Left ventricle myocardium inferior (tissue), 1 donor: ENCODE measurements at regions not wholly inside any gene's neighbourhood (a gene's known extent, or its start where the extent isn't known, plus 50 kb on each side); places are given as distances from the start of the nearest gene placed in this dataset.

Experiments used
- DNase-seq: peaks from one replicate; pipeline ENCODE4 v3.0.0-alpha.2; 2020
- H3K27ac ChIP-seq: fragments of 200-600 bp; replicated peaks from 2 replicates; pipeline ENCODE4 v1.8.0; 2021
- H3K27me3 ChIP-seq: fragments of 200-600 bp; 2 replicates; pipeline ENCODE4 v1.8.0; 2021; ENCODE audit warnings: low read depth
- H3K36me3 ChIP-seq: fragments of 200-600 bp; 2 replicates; pipeline ENCODE4 v1.8.0; 2021
- H3K4me1 ChIP-seq: fragments of 200-600 bp; 2 replicates; pipeline ENCODE4 v1.8.0; 2021
- H3K4me3 ChIP-seq: fragments of 200-600 bp; 2 replicates; pipeline ENCODE4 v1.8.0; 2021; ENCODE audit warnings: mild to moderate bottlenecking, moderate library complexity
- H3K9me3 ChIP-seq: fragments of 200-600 bp; replicated peaks from 2 replicates; pipeline ENCODE4 v1.8.0; 2021
- CTCF ChIP-seq: fragments of 200-600 bp; IDR thresholded peaks from 2 replicates; pipeline ENCODE4 v1.8.0; 2021; ENCODE audit warnings: antibody characterized with exemption, mild to moderate bottlenecking, borderline replicate concordance
- intact Hi-C: fragments of 100-400 bp; cut with micrococcal nuclease; formaldehyde crosslinking; loops from one replicate; pipeline ENCODE4 v1.11.0; 2022
- donor health status: DM: no; HTN: yes; CAD: no; lungs with severe emphysema.

GRCh38 chr1:76013206-76013581 is 61.4 kb upstream of the ST6GALNAC3 start:
- no peak for TF ChIP-seq CTCF
- H3K4me1 ChIP-seq, result no peaks in the 10 kb centered on the region
- H3K27ac ChIP-seq, result no peak overlapping the region
- no peaks in the 10 kb centered on the region for H3K9me3 ChIP-seq
- no peaks in the 10 kb centered on the region for H3K27me3 ChIP-seq
- no peak for DNase-seq
- no peak overlapping the region for H3K4me3 ChIP-seq
- no peaks in the 10 kb centered on the region for H3K36me3 ChIP-seq
- intact Hi-C loops, result no loop called here

GRCh38 chr1:76015478-76016103 is 59.0 kb upstream of the ST6GALNAC3 start:
- H3K36me3 ChIP-seq, result no peaks in the 10 kb centered on the region
- DNase-seq, result no peak
- H3K27ac ChIP-seq, result no peak overlapping the region
- intact Hi-C loops, result no loop called here
- no peaks in the 10 kb centered on the region for H3K9me3 ChIP-seq
- TF ChIP-seq CTCF, result no peak
- H3K27me3 ChIP-seq, result no peaks in the 10 kb centered on the region
- no peaks in the 10 kb centered on the region for H3K4me1 ChIP-seq
- H3K4me3 ChIP-seq, result no peak overlapping the region

- H3K4me3 ChIP-seq, result no peak overlapping the region
- no peak for DNase-seq
- H3K27me3 ChIP-seq, result no peaks in the 10 kb centered on the region
- no peaks in the 10 kb centered on the region for H3K4me1 ChIP-seq
- no peaks in the 10 kb centered on the region for H3K36me3 ChIP-seq
- intact Hi-C loops, result no loop called here
- H3K27ac ChIP-seq, result no peak overlapping the region
- no peaks in the 10 kb centered on the region for H3K9me3 ChIP-seq
- TF ChIP-seq CTCF, result no peak
These were observed 56.5 kb upstream of the ST6GALNAC3 start for GRCh38 chr1:76018045-76018444.

- TF ChIP-seq CTCF, result no peak
- no peaks in the 10 kb centered on the region for H3K36me3 ChIP-seq
- H3K9me3 ChIP-seq, result no peaks in the 10 kb centered on the region
- H3K4me1 ChIP-seq, result no peaks in the 10 kb centered on the region
- H3K27ac ChIP-seq, result no peak overlapping the region
- H3K27me3 ChIP-seq, result no peaks in the 10 kb centered on the region
- H3K4me3 ChIP-seq, result no peak overlapping the region
- no peak for DNase-seq
- intact Hi-C loops, result no loop called here
These were observed 52.7 kb upstream of the ST6GALNAC3 start for GRCh38 chr1:76021846-76022245.

- no peak overlapping the region for H3K27ac ChIP-seq
- H3K4me1 ChIP-seq, result no peaks in the 10 kb centered on the region
- H3K36me3 ChIP-seq, result no peaks in the 10 kb centered on the region
- no peaks in the 10 kb centered on the region for H3K9me3 ChIP-seq
- DNase-seq, result no peak
- H3K27me3 ChIP-seq, result no peaks in the 10 kb centered on the region
- no peak for TF ChIP-seq CTCF
- H3K4me3 ChIP-seq, result no peak overlapping the region
- intact Hi-C loops, result no loop called here
These were observed 50.7 kb upstream of the ST6GALNAC3 start for GRCh38 chr1:76023669-76024435.
